ENCODE measurements at regions not wholly inside any gene's neighbourhood (a gene's known extent, or its start where the extent isn't known, plus 50 kb on each side); places are given as distances from the start of the nearest gene placed in this dataset.

- intact Hi-C loops (cut with DNase I), result no loop called here
- 30 to 39% methylated on average over 3 of the region's 3 CpGs for WGBS, 2 donors
- Histone ChIP-seq H3K27ac (ENCODE audit: low read depth in 1 of 2, low read length in 2 of 2) (no peak overlapping the region), H3K4me3 (ENCODE audit: low read length in 2 of 2) (no peak overlapping the region), H3K36me3 (ENCODE audit: control insufficient read depth in 1 of 2, insufficient read depth in 2 of 2, low read length in 1 of 2) (no peaks in the 10 kb centered on the region), H3K27me3 (ENCODE audit: control insufficient read depth in 1 of 2, insufficient read depth in 2 of 2, low read length in 1 of 2) (no peaks in the 10 kb centered on the region), H3K4me1 (ENCODE audit: control insufficient read depth in 1 of 2, insufficient read depth in 2 of 2, low read length in 2 of 2) (no peaks in the 10 kb centered on the region), H3K9me3 (ENCODE audit: control insufficient read depth, low read length) (no peaks in the 10 kb centered on the region)
- no peak for ATAC-seq (ENCODE audit: low FRiP score)
- DNase-seq, result no peak
These were observed 51.3 kb upstream of the EIF2S2 start for GRCh38 chr20:34163307-34163706.

DNA sequence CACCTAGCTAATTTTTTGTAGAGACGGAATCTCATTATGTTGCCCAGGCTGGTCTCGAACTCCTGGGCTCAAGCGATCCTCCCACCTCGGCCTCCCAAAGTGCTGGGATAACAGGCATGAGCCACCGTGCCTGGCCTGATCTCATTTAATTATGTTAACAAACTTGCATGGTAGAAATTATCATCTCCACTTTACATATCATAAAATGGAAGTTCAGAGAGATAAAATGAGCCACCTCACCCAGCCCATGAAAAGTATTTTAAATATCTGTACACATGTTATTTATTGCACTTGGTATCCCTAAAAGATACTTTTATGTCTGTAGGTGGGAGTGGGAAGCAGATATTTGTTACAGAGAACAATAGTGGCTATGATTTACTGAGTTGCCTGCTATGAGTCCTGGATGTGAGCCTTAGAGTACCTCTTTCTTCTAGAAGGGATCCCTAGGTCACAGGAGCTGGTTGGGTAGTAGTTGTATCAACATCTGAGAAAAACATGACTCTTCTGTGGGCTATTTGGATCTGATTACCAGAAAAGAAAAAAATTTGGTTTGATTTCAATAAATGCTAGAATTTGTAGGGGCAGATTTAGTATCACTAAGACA, 52.4 kb upstream of the EIF2S2 start:
- H3K27ac ChIP-seq (ENCODE audit: low read depth in 1 of 2, low read length in 2 of 2), result no peak overlapping the region
- no peak overlapping the region for H3K4me3 ChIP-seq (ENCODE audit: low read length in 2 of 2)
- no peaks in the 10 kb centered on the region for H3K27me3 ChIP-seq (ENCODE audit: control insufficient read depth in 1 of 2, insufficient read depth in 2 of 2, low read length in 1 of 2)
- no peak for DNase-seq
- ATAC-seq (ENCODE audit: low FRiP score), result no peak
- WGBS, 2 donors, result 95 to 96% methylated on average over 5 of the region's 5 CpGs
- intact Hi-C loops (cut with DNase I), result no loop called here
- H3K36me3 ChIP-seq (ENCODE audit: control insufficient read depth in 1 of 2, insufficient read depth in 2 of 2, low read length in 1 of 2), result no peaks in the 10 kb centered on the region
- H3K9me3 ChIP-seq (ENCODE audit: control insufficient read depth, low read length), result no peaks in the 10 kb centered on the region
- H3K4me1 ChIP-seq (ENCODE audit: control insufficient read depth in 1 of 2, insufficient read depth in 2 of 2, low read length in 2 of 2), result no peaks in the 10 kb centered on the region

DNA sequence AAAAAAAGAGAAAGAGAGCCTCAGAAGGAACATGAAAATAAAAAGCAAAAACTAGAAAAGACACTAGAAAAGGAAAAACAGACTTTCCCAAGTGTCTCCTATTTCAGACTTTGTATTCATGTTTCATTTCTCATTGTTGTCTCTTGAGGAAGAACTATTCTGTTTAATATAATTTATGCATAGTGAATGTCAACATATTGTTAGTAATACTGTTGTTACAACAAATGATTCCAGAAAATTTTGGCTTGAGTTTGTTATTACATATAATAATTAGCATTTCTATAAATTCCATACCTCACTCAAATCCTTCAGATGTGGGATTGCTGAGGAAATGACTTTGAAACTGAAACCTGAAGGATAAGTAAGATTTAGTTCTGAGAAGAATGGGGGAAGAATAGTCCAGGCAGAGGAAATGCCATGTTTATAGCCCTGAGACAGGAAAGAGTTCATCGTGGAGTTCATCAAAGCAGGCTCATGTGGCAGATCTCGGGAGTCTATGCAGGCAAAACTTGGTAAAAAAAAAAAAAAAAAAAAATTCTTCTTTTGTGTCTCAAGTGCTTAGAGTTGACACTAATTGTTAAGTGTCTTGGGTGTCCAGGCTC, 53.1 kb upstream of the EIF2S2 start:
- Histone ChIP-seq H3K4me3 (ENCODE audit: low read length in 2 of 2) (no peak overlapping the region), H3K36me3 (ENCODE audit: control insufficient read depth in 1 of 2, insufficient read depth in 2 of 2, low read length in 1 of 2) (no peaks in the 10 kb centered on the region), H3K9me3 (ENCODE audit: control insufficient read depth, low read length) (no peaks in the 10 kb centered on the region), H3K27me3 (ENCODE audit: control insufficient read depth in 1 of 2, insufficient read depth in 2 of 2, low read length in 1 of 2) (no peaks in the 10 kb centered on the region), H3K4me1 (ENCODE audit: control insufficient read depth in 1 of 2, insufficient read depth in 2 of 2, low read length in 2 of 2) (no peaks in the 10 kb centered on the region), H3K27ac (ENCODE audit: low read depth in 1 of 2, low read length in 2 of 2) (no peak overlapping the region)
- 17 to 23% methylated on average over 2 of the region's 2 CpGs for WGBS, 2 donors
- no peak for DNase-seq
- ATAC-seq (ENCODE audit: low FRiP score), result no peak
- intact Hi-C loops (cut with DNase I), result no loop called here

- Histone ChIP-seq H3K4me1 (ENCODE audit: control insufficient read depth in 1 of 2, insufficient read depth in 2 of 2, low read length in 2 of 2) (no peaks in the 10 kb centered on the region), H3K4me3 (ENCODE audit: low read length in 2 of 2) (no peak overlapping the region), H3K36me3 (ENCODE audit: control insufficient read depth in 1 of 2, insufficient read depth in 2 of 2, low read length in 1 of 2) (no peaks in the 10 kb centered on the region), H3K9me3 (ENCODE audit: control insufficient read depth, low read length) (peaks cover 1% of the 10 kb centered on the region), H3K27ac (ENCODE audit: low read depth in 1 of 2, low read length in 2 of 2) (no peak overlapping the region), H3K27me3 (ENCODE audit: control insufficient read depth in 1 of 2, insufficient read depth in 2 of 2, low read length in 1 of 2) (no peaks in the 10 kb centered on the region)
- intact Hi-C loops (cut with DNase I), result no loop called here
- 50 to 65% methylated on average over 4 of the region's 4 CpGs for WGBS, 2 donors
- DNase-seq, result no peak
- ATAC-seq (ENCODE audit: low FRiP score), result no peak
These were observed 59.6 kb upstream of the EIF2S2 start for GRCh38 chr20:34171640-34172039.

DNA sequence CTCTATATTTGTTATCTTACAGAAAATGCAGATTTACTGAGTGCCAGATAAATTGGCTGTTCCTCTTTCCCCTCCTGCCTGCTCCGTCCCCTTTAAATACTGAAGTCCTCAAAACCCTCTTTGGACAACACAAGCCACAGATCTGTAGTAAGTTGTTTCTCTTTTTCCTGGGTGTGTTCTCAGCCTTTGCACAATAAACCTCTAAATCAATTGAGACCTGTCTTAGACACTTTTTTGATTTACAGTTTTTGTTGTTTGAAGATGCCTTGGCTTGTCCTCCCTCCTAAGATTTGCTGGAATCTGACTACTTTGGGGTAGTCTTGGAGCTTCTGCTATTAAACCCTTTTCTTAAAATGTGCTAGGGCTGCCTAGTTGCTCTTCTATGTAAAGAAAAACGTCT, 60.9 kb upstream of the EIF2S2 start:
- no peaks in the 10 kb centered on the region for H3K27me3 ChIP-seq (ENCODE audit: control insufficient read depth in 1 of 2, insufficient read depth in 2 of 2, low read length in 1 of 2)
- ATAC-seq (ENCODE audit: low FRiP score) (no peak), DNase-seq (no peak)
- H3K4me3 ChIP-seq (ENCODE audit: low read length in 2 of 2), result no peak overlapping the region
- intact Hi-C loops (cut with DNase I), result no loop called here
- 48 to 51% methylated on average over 2 of the region's 2 CpGs for WGBS, 2 donors
- H3K36me3 ChIP-seq (ENCODE audit: control insufficient read depth in 1 of 2, insufficient read depth in 2 of 2, low read length in 1 of 2), result no peaks in the 10 kb centered on the region
- no peak overlapping the region for H3K27ac ChIP-seq (ENCODE audit: low read depth in 1 of 2, low read length in 2 of 2)
- peaks cover 1% of the 10 kb centered on the region for H3K9me3 ChIP-seq (ENCODE audit: control insufficient read depth, low read length)
- no peaks in the 10 kb centered on the region for H3K4me1 ChIP-seq (ENCODE audit: control insufficient read depth in 1 of 2, insufficient read depth in 2 of 2, low read length in 2 of 2)

DNA sequence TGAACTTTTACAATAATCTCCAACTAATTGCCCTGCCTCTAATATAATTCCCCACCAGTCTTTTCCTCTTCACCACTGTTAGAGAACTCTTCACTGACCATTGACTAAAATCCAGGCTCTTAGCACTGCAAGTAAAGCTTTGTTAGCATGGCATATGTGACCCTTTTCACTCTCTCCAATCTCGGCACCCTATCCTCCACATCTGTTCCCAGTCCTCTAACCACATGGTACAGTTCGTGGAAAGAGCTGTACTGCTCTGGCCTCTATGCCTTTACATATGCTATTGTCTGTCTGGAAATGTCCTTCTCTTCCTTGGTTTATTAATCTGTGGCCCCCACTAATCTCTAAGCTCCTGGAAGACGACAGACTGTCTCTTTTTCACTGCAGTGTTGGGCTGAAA, 63.0 kb upstream of the EIF2S2 start:
- H3K27ac ChIP-seq (ENCODE audit: low read depth in 1 of 2, low read length in 2 of 2), result no peak overlapping the region
- DNase-seq (no peak), ATAC-seq (ENCODE audit: low FRiP score) (no peak)
- intact Hi-C loops (cut with DNase I), result no loop called here
- H3K4me1 ChIP-seq (ENCODE audit: control insufficient read depth in 1 of 2, insufficient read depth in 2 of 2, low read length in 2 of 2), result no peaks in the 10 kb centered on the region
- H3K27me3 ChIP-seq (ENCODE audit: control insufficient read depth in 1 of 2, insufficient read depth in 2 of 2, low read length in 1 of 2), result no peaks in the 10 kb centered on the region
- H3K36me3 ChIP-seq (ENCODE audit: control insufficient read depth in 1 of 2, insufficient read depth in 2 of 2, low read length in 1 of 2), result no peaks in the 10 kb centered on the region
- H3K9me3 ChIP-seq (ENCODE audit: control insufficient read depth, low read length), result peaks cover 1% of the 10 kb centered on the region
- no peak overlapping the region for H3K4me3 ChIP-seq (ENCODE audit: low read length in 2 of 2)
- WGBS, 2 donors, result 75 to 78% methylated on average over 3 of the region's 3 CpGs

DNA sequence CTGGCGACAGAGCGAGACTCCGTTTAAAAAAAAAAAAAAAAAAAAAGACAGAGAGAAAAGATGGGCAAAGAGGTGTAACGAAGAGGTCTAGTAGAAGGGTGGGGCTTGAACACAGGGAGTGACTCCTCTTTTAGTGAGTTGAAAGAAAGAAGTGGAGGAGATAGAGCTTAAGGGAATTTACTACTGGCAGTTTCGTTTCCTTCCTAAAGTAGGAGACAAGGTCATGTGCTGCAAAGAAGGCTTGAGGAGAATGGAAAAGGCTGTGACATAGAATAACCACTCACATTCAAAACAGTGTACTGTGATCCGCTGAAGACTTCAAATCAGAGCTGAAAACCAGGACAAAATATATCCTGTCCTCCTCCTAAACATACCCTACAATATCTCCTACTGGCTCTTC, 63.8 kb upstream of the EIF2S2 start:
- ATAC-seq (ENCODE audit: low FRiP score) (no peak), DNase-seq (no peak)
- Histone ChIP-seq H3K36me3 (ENCODE audit: control insufficient read depth in 1 of 2, insufficient read depth in 2 of 2, low read length in 1 of 2) (no peaks in the 10 kb centered on the region), H3K9me3 (ENCODE audit: control insufficient read depth, low read length) (peaks cover 1% of the 10 kb centered on the region), H3K27me3 (ENCODE audit: control insufficient read depth in 1 of 2, insufficient read depth in 2 of 2, low read length in 1 of 2) (no peaks in the 10 kb centered on the region), H3K4me1 (ENCODE audit: control insufficient read depth in 1 of 2, insufficient read depth in 2 of 2, low read length in 2 of 2) (no peaks in the 10 kb centered on the region), H3K27ac (ENCODE audit: low read depth in 1 of 2, low read length in 2 of 2) (no peak overlapping the region), H3K4me3 (ENCODE audit: low read length in 2 of 2) (no peak overlapping the region)
- intact Hi-C loops (cut with DNase I), result no loop called here
- WGBS, 2 donors, result 92% methylated on average over 6 of the region's 6 CpGs

GRCh38 chr20:34177052-34177451, 64.2 kb upstream of the ASIP start:
- Histone ChIP-seq H3K27me3 (ENCODE audit: control insufficient read depth in 1 of 2, insufficient read depth in 2 of 2, low read length in 1 of 2) (no peaks in the 10 kb centered on the region), H3K4me3 (ENCODE audit: low read length in 2 of 2) (no peak overlapping the region), H3K4me1 (ENCODE audit: control insufficient read depth in 1 of 2, insufficient read depth in 2 of 2, low read length in 2 of 2) (no peaks in the 10 kb centered on the region), H3K9me3 (ENCODE audit: control insufficient read depth, low read length) (peaks cover 1% of the 10 kb centered on the region), H3K36me3 (ENCODE audit: control insufficient read depth in 1 of 2, insufficient read depth in 2 of 2, low read length in 1 of 2) (no peaks in the 10 kb centered on the region), H3K27ac (ENCODE audit: low read depth in 1 of 2, low read length in 2 of 2) (no peak overlapping the region)
- DNase-seq (no peak), ATAC-seq (ENCODE audit: low FRiP score) (no peak)
- WGBS, 2 donors, result 86 to 89% methylated on average over 3 of the region's 3 CpGs
- intact Hi-C loops (cut with DNase I), result no loop called here

DNA sequence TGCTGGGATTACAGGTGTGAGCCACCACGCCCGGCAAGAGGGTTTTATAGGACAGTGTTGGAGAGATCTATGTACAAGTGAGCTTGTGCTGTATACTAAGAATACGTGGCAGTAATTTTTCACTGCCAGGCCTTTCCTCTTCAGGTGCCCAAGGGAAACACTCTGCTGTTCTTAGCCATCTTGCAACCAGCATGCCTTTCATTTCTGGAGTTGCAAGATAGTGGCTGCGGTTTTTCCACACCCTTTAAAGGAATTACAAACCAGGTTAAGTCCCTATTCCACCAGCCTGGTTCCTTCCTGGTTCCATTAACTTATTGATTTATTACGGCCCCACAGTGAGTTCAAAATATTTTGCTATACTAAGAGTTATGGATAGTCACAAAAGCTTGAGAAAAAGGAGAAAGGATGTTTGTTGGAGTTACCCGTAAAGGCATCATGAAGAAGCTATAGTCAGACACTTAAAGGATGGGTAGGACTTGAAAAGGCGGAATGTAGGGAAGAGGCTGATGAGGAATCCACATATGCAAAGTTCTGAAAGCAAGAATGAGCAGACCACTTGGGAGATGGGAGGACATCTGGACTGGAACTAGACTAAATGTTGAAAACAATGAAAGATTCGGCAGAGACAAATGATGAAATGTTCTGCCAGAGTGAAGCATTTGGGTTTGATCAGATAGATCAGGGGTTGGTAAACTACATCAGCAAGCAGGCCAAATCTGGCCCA, 61.4 kb upstream of the ASIP start:
- no peaks in the 10 kb centered on the region for H3K36me3 ChIP-seq (ENCODE audit: control insufficient read depth in 1 of 2, insufficient read depth in 2 of 2, low read length in 1 of 2)
- intact Hi-C loops (cut with DNase I), result no loop called here
- peaks cover 1% of the 10 kb centered on the region for H3K9me3 ChIP-seq (ENCODE audit: control insufficient read depth, low read length)
- DNase-seq (no peak), ATAC-seq (ENCODE audit: low FRiP score) (no peak)
- no peaks in the 10 kb centered on the region for H3K4me1 ChIP-seq (ENCODE audit: control insufficient read depth in 1 of 2, insufficient read depth in 2 of 2, low read length in 2 of 2)
- 81% methylated on average over 8 of the region's 8 CpGs for WGBS, 2 donors
- H3K27me3 ChIP-seq (ENCODE audit: control insufficient read depth in 1 of 2, insufficient read depth in 2 of 2, low read length in 1 of 2), result no peaks in the 10 kb centered on the region
- H3K27ac ChIP-seq (ENCODE audit: low read depth in 1 of 2, low read length in 2 of 2), result no peak overlapping the region
- no peak overlapping the region for H3K4me3 ChIP-seq (ENCODE audit: low read length in 2 of 2)
